MM.1S (cell line): ENCODE measurements at regions not wholly inside any gene's neighbourhood (a gene's known extent, or its start where the extent isn't known, plus 50 kb on each side); places are given as distances from the start of the nearest gene placed in this dataset.

ENCODE experiments used
- CTCF ChIP-seq: fragments of 300-600 bp; sonication (generic); IDR thresholded peaks from 2 replicates; pipeline ENCODE4 v1.5.1; 2016; ENCODE audit warnings: antibody characterized with exemption, low read length, mixed read lengths
- EZH2 ChIP-seq: fragments of 300-600 bp; sonication (generic); optimal IDR thresholded peaks from 2 replicates; pipeline ENCODE3; 2017; ENCODE audit warnings: low read depth, mild to moderate bottlenecking, antibody characterized with exemption, low read length, mixed read lengths
- EZH2phosphoT487 ChIP-seq: fragments of 300-600 bp; sonication (generic); IDR thresholded peaks from 2 replicates; pipeline ENCODE4 v1.6.1; 2018; ENCODE audit warnings: antibody characterized with exemption, low read length

GRCh38 chr12:43237238-43237879 is 314.6 kb downstream of the ADAMTS20 start:
- no peak for TF ChIP-seq CTCF
- no peak for TF ChIP-seq EZH2
- no peak for TF ChIP-seq EZH2phosphoT487
